NCI-H128 (cell line): ENCODE measurements at regions not wholly inside any gene's neighbourhood (a gene's known extent, or its start where the extent isn't known, plus 50 kb on each side); places are given as distances from the start of the nearest gene placed in this dataset.

ENCODE experiments used
- DNase-seq: peaks from one replicate; lab custom pipeline; 2025; ENCODE audit not compliant: unreplicated experiment; lab: John Stamatoyannopoulos, UW

DNA sequence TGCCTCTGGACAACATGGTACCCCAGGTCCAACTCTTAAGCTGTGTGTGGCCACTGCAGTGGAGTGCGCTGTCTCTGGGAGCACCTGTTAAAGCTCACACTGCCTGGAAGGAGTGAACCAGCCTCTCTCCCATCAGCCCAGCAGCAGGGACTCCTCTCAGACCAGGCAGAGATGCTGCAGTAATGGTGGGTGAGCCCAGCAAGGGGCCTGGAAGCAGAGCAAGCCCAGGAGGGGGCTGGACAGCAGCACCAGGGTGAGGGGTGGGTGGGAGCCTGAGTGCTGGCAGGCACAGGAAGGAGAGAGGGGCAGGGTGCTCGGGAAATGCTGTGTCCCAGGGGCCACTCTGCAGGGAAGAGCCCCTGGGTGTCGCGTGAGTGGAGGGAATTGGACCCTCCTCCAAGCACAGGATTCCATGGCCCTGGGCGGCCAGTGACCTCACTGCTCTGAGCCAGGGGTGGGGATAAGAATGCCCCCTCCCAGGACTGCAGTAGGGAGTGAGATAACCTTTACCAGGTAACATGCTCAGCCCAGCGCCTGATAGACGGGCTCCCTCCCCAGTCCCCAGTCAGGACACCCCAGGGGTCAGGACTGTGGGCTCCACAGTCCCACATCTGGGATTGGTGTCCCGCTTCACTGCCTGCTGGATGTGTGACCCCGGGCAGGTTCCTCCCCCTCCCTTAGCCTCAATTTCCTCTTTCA, 313.1 kb downstream of the MATN1 start:
- DNase-seq: no peak

DNA sequence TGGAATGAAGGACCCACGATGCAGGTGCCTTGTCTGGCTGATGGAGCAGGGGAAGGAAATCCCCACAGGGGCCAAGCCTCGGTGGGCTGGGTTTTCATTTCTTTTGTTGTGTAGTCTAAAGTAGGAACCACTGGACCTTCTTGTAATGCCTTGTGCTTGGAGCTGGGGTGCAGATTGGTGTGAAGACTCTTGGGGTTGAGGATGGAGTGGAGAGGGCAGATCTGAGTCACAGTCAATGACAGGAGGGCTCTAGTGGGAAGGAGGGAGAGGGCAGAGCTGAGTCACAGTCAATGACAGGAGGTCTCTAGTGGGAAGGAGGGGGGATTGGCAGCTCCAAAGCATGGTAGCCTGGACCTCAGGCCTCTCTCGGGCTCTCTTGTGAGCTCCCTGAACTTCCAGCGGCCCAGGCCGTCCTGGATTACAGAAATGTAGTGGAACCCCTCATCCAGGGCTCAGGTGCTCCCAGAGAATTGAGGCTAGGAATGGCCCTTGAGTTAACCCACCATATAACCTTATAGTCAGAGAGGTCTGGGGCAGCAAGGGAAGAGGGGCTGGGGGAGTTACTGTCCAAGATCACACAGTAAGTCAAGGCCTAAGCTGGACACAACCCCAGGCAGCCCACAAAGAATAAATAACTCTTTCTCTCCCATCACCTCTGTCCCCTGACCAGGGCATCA, 313.8 kb downstream of the MATN1 start:
- no peak for DNase-seq

DNA sequence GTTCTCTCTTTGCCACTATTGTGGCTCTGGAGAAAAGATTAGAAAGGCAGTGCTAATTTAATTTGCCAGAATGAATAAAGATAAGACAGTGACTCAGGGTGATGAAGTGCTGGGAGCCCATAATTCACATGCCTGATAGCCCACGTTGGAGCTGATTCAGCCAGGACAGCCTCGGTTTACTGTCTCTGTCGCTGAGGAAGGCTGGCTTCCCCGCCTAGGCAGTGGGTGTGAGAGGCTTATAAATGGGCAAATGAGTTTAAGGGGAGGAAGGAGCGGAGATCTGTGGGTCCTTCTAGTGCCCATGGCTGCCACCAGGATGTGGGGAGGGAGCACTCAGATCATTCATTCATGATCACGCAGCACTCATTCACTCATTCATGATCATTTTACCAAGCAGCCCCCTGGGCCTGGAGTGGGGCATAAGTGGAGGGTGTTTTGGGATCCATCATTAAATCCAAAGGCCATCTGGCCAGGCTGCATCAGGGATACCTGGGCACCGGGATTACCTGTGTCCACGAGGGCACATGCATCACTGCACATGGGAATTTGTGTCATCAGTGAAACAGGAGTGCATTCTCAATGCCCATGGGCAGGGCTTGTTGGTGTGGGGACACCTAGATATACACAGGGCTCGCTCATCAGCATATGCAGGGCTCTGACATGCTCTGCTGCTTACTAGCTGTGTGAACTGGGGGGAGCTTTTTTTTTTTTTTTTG, 315.4 kb downstream of the MATN1 start:
- DNase-seq: no peak

DNA sequence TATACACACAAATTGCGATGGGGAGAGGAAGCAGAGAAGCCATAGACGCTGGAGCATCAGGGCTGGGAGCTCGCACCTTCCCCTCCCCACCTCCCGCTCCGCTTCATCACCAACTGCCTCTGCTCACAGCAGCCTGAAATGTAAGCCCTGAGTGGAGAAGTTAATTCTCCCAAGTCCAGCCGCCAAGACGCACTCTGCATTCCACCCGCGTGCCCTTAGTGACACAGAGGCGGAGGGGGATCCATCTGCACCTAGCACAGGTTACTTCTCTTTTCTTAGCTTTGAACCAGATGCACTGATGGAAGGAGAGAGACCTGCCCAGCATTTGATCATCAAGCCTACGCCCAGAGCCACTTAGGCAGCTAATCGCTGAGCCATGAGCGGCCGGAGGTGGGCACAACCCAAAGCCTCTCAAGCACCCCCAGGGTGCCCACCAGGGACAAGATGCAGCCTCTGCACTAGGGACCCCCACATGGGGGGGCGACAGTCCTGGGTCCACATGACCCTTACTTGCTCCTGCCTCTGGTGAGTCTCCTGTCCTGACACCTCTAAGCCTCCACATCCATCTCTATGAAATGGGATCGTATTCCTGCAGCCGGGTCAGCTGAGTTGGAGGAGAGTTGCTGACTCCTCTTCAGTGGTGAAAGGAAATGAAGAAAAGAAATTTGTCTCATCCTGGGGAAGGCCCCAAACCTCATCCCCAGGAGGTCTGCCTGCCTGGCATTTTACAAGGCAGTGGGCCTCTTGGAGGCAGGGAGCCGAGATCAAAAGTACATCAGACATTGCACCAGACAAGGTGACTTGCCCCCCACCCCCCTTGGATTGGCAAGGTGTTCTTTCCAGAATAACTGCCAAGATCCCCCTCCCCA, 316.2 kb downstream of the MATN1 start:
- no peak for DNase-seq

DNA sequence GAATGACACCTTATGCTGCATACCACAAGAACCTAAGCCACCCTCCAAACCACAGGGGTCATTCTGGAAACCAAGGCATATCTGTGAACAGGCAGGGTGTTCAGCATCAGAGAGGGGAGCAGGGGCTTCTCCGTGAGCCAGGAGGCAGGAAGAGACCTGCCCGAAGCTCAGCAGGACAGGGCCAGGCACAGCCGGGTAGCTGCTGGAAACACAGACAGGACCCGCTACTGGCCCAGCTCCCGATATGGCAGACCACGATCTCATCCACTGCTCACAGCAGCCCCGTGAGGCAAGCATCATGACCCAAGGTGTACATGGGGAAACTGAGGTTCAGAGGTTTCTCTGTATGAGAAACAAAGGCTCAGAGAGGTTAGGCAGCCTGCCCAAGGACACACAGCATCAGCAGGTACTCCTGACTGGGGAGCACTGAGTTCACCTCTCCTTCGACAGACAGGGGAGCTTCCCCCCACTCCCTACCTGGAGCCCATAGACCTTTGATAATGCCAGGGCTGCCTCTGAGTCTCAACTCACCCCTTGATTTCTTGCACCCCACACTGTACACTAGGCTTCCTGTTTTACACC, 317.7 kb downstream of the MATN1 start:
- DNase-seq: no peak

DNA sequence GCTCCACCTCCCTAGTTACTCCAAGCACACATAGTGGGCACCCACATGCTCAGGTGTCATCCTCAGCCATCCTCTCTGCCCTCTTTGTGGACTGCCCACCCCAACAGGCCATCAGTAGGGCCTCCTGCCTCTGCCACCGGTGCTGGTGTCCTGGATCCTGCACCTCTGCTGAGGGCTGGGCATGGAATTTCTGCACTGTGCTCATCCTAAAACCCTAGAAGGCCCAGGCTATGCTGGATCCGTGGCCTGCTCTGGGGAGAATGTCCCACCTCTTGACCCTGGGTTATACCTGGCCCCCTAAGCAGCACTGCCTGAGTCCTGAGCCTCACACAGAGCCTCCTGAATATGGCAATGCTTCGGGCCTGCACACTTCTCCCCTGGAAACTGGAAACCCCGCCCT, 318.3 kb downstream of the MATN1 start:
- no peak for DNase-seq

DNA sequence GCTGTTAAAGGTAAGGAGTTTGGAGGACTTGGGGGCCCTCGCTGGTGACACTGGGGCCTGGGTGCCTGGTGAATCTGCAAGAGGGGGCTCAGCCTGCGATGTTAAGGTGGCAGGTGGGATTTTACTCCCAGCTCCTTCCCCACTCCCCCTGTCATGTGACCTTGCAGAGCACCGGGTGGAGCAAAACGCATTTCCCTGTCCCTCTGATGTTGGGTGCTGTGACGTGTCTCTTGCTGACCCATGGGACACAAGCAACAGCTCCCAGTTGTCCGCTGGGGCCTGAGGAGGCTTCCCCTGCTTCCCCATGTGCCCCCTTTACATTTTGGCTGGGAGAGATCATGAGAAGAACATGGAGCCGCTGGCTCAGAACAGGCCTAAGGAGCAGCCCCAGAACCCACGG, 319.0 kb downstream of the MATN1 start:
- DNase-seq: no peak

DNA sequence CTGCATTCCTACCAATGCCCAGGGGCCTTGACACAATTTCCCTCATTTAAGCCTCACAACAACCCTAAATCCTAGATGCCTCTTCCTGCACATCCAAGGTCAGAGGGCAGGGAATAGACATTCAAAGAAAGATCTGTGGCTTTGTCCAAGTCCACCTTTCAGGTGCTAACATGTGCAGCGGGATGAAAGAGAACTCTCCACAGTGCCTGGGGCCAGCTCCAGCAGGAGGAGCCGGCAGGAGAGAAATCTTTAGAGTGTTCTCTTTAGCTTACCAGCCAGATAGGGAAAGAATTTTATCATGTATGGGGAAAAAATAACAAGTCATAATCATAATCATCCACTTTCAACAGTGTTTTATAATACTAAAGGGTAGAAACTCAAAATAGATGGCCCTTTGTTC, 319.7 kb downstream of the MATN1 start:
- DNase-seq: no peak

DNA sequence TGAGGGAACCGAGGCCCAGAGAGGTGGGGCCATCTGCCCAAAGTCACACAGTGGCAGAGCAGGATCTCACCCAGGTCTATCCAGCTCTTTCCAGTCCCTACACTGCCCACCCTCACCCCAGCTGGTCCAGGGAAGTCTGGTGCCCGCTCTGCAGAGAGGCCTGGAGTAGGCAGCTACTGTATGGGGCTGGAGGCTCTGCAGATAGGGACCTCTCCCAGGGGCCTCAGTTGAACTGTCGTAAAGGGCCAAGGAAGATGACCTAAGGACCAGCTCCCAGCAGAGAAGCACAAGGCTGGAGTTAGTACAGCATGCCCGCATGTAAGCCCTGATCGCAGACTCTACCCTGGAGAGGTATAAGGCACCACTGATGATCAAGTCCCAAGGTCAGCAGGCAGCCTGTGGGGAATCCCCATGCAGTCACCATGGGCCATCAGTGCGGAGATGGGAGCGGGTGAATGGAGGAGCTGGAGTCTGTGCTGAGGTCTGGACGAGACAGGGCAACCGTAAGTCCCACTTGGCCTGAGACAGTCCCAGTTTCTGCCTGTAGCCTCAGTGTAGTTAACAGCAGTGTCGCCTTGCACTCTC, 320.2 kb downstream of the MATN1 start:
- DNase-seq: no peak

DNA sequence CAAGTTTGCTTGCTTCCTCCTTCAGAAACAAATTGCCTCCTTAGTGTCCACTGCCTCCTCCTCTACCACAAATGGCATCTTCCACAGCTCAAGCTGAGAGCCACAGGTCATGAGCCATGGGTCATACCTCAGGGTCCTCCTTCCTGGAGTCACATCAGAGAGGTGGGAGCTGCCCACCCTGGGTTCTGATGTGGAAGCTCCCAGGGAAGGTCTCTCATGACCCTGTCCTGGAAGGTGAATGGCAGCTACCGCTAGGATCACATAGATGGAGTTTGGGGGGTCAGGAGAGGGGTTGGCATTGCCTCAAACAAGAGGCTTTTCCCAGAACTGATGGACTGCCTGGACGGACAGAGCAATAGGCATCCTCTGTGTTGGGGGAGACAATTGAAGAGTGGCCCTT, 321.4 kb downstream of the MATN1 start:
- DNase-seq: no peak

DNA sequence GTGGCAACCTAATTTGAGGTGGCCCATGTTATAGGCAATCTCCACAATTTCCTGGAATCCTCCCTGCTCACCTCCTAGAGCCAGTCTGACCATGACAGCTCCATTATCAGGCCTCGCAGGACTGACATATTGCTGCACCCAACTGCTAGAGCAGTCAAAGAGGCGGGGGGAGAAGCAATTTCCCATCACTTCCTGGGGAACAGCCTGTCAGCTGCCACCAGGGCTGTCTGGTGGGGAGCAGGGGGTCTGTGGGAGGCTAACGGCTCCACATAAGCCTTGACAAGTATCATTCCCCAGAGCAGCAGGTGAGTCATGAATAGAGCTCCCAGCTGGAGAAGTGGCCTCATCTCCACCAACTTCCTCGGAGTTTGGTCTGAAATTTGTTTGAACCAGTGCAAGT, 322.9 kb downstream of the MATN1 start:
- no peak for DNase-seq

DNA sequence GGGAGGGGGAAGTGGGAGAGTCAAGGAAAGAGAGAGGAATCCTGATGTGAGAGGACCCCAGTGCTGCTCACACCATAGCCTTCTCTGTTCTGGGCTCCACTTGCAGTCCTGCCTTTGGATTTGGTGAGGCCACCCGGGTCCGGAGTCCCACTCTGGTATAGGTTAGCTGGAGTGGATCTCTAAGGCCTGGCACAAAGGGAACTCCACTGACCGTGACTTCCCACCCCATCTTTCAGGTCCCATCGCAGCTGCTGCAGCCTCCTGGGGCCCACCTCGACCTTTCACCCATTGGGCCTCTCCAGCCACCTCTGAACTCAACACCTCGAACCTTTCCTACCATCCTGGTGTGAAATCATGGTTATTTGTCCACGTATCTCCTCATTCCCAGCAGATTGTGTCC, 324.4 kb downstream of the MATN1 start:
- DNase-seq: no peak

DNA sequence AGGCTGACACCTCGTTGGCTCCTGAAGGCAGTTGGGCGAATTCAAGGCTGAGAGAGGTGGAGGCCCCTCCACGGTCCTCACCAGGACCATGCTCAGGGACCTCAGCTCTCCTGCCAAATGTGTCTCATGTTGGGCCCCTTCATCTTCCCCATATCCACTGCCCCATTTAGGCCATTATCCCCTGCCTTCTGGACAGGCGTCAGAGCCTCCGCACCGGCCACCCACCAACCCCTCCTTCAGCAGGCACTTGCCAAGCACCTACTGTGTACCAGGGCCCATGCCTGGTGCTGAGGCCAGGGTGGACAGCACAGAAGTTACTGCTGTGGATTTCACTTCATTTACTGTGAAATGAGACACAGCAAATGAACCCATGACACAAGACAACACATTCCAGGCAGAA, 325.8 kb downstream of the MATN1 start:
- no peak for DNase-seq

DNA sequence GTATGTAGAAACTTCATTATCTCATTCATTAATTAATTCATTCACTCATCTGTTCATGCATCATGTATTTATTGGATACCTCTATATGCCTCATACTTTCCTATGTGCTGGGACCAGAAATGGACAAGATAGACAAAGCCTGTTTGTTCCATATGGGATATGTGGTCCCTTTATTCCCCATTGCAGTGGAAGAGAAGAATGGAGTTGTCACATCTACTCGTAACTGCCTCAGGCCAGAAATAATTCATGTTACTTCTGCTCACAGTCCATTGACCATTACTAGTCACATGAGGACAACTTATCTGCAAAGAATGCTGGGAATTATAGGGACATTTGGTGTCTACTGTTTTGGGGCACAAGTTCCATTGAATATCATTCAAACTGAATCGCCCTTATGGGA, 327.8 kb downstream of the MATN1 start:
- no peak for DNase-seq

DNA sequence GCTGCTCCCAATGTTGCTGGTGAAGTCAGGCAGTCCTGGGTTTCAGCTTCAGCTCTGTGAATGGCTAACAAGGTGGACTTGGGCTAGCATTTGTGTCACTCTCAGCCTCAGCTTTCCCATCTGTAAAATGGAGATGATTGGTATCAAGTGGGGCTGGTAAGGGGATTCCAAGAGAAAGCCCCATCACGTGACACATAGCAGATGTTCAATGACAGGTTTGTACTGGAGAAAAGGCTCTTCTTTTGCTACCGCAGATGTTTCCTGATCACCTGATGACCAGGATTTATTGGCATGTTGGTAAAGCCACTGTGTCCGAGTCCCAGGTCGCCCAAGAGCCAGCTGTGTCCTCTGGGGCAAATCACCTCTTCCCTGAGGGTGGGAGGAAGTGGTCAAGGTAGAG, 335.0 kb downstream of the MATN1 start:
- no peak for DNase-seq

DNA sequence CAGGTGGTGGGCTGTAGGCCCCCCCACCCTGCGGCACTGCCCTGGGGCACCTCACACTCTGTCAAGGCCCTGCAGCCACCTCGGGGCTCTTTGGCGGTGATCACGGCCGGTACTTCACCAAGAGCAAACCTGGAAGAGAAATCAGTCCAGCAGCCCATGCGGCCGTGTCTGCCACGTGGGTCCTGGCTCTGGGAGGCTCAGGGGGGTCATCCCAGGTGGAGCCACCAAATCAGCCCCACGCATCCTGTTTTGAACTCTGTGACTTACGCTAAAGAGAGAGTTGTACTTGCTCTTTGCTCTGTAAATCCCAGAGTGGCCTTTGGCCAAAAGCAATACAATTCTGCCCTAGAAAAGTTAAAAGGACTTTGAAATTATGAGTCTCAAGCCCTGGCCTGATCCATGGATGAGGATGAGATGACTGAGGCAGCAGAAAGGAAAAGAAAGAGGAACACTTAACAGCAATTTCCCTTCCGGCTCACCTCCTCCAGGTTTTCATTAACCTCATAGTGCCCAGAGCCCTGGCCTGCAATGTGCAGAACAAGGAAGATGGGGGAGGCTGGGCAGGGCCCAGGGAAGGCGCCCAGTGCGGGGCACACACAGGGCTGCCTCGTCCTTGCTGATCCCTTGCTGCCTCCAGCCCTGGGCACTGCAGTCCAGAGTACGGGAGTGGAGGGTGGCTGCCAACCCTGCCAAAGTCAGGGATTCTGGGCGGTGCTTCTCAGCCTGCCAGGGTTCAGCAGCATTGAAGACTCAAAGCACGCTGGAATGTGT, 337.0 kb downstream of the MATN1 start:
- no peak for DNase-seq

DNA sequence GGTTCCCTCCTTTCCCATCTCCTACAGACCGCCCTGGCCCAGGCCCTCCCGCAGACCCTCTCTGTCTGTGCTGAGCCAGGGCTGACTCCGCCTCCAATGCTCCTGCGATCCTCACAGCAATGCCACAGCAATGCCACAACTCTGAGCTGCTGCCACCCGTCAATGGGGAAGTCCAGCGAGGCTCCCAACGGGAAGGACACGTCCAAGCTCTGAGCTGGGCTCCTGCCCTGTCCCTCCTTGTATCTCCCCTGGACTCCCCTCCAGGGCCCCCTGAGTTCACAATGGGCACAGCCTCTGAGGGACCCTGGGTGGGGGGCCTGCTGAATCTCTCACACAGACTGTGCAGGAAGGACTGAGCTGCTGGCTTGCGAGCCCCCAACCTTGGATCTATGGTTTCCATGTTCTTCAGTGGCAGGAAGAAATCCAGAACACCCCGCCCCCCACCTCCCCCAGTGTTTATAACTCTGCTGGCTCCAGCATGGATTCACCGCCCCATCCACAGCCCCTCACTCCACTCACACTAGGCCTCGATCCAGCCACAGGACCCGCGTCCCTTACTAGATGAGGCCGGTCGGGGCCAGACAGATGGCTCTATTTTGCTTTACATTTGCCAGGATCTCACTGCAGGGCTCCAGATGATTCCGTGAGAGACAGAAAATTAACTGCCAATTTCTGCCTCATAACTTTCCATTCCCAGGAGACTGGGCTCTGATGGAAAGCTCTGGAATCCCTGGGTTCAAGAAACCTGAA, 338.0 kb downstream of the MATN1 start:
- DNase-seq: no peak

DNA sequence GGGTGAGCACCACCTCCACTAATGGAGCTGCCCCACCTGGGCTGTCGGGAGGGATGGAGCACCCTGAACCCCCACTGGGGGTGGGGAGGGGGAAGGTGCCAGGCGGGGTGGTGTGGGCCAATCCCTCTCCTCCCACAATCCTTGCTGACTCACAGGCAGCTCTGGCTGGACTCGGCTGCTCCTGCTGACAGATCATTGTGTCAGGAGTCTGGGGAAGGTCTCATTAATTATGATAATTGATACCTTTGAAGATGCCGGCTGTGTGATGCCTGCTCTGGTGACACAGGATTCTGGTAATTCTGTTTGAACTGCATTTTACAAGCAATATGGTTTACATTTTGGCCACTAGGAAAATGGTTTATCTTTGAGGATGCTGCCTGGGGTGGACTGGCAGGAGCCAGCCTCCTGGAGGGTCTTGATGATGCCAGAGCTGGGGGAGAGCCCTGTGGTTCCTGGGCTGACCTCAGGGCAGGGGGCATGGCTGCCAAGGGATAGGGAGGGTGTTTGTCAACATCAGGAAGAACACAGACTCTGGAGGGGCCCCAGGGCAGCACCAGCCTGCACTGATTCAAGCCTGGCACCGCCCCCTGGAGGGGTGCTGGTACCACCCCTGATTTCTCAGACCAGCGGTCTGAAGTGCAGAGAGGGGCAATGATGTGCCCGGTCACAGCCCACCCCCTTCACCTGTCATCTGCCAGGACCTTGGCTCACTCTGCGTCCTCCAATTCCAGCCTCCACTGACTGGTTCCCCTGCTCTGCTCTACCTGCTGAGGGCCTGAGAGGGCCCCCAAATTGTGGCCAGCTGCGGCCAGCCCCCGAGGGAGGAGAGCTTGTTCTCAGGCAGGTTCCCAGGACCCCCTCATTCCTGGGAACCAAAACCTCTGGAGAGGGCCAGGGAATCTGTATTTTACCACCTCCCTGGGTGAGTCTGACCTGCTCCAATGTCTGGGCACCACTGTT, 338.8 kb downstream of the MATN1 start:
- no peak for DNase-seq
